Brain microvascular endothelial cell (primary cell): ENCODE measurements at regions not wholly inside any gene's neighbourhood (a gene's known extent, or its start where the extent isn't known, plus 50 kb on each side); places are given as distances from the start of the nearest gene placed in this dataset.

Experiments
- DNase-seq: peaks from one replicate; pipeline ENCODE4 v3.0.0-alpha.2; 2020
- H3K27ac ChIP-seq: fragments of 250-450 bp; sonication (Bioruptor Pico); 2 replicates; pipeline ENCODE4 v1.5.1; 2020; ENCODE audit warnings: mild to moderate bottlenecking, moderate library complexity
- H3K27me3 ChIP-seq: fragments of 250-450 bp; sonication (Bioruptor Pico); replicated peaks from 2 replicates; pipeline ENCODE4 v1.5.1; 2020; ENCODE audit warnings: mild to moderate bottlenecking
- H3K36me3 ChIP-seq: fragments of 250-450 bp; sonication (Bioruptor Pico); replicated peaks from 2 replicates; pipeline ENCODE4 v1.5.1; 2020; ENCODE audit warnings: mild to moderate bottlenecking
- H3K4me3 ChIP-seq: 2 replicates; pipeline ENCODE4 v1.5.1; 2011; ENCODE audit warnings: low read depth, mild to moderate bottlenecking, control low read depth, low read length, moderate library complexity
- CTCF ChIP-seq: IDR thresholded peaks from 2 replicates; pipeline ENCODE4 v1.5.1; 2011; ENCODE audit warnings: low read depth, mild to moderate bottlenecking, moderate library complexity, low read length, control low read depth, inconsistent platforms; ENCODE audit errors: missing control alignments
- in situ Hi-C: cut with HindIII; loops from 2 replicates; pipeline ENCODE4 v1.10.0; 2017; ENCODE audit warnings: low sequenced_read_pairs, low pct_ligation_motif_present

- H3K36me3 ChIP-seq: no peaks in the 10 kb centered on the region
- H3K27me3 ChIP-seq: no peaks in the 10 kb centered on the region
- H3K4me3 ChIP-seq: no peak overlapping the region
- in situ Hi-C loops: no loop called here
- no peak for TF ChIP-seq CTCF
- no peak overlapping the region for H3K27ac ChIP-seq
- DNase-seq: no peak
These were observed 89.1 kb upstream of the LHCGR start for GRCh38 chr2:48844417-48845155.

GRCh38 chr2:48841126-48841525 lies 85.6 kb upstream of the LHCGR start:
- no peak overlapping the region for H3K4me3 ChIP-seq
- no peaks in the 10 kb centered on the region for H3K36me3 ChIP-seq
- DNase-seq: no peak
- TF ChIP-seq CTCF: no peak
- H3K27ac ChIP-seq: no peak overlapping the region
- in situ Hi-C loops: no loop called here
- no peaks in the 10 kb centered on the region for H3K27me3 ChIP-seq

DNA sequence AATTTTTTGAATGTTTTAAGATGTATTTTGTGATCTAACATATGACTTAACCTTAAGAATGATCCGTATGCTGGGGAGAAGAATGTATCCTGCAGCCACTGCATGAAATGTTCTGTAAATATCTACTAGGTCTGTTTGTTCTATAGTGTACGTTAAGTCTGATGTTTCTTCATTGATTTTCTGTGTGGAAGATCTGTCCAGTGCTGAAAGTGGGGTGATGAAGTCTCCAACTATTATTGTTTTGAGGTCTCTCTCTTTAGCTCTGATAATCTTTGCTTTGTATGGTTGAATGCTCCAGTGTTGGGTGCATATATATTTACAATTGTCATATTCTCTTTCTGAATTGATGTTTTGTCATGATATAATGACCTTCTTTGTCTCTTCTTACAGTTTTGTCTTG lies 82.5 kb upstream of the LHCGR start:
- no peak for DNase-seq
- Histone ChIP-seq H3K4me3 (no peak overlapping the region), H3K27ac (no peak overlapping the region), H3K36me3 (no peaks in the 10 kb centered on the region), H3K27me3 (no peaks in the 10 kb centered on the region)
- no peak for TF ChIP-seq CTCF
- in situ Hi-C loops: no loop called here

GRCh38 chr2:48829569-48829968 lies 74.0 kb upstream of the LHCGR start:
- DNase-seq: no peak
- TF ChIP-seq CTCF: no peak
- no peaks in the 10 kb centered on the region for H3K36me3 ChIP-seq
- H3K27ac ChIP-seq: no peak overlapping the region
- in situ Hi-C loops: no loop called here
- no peaks in the 10 kb centered on the region for H3K27me3 ChIP-seq
- no peak overlapping the region for H3K4me3 ChIP-seq

DNA sequence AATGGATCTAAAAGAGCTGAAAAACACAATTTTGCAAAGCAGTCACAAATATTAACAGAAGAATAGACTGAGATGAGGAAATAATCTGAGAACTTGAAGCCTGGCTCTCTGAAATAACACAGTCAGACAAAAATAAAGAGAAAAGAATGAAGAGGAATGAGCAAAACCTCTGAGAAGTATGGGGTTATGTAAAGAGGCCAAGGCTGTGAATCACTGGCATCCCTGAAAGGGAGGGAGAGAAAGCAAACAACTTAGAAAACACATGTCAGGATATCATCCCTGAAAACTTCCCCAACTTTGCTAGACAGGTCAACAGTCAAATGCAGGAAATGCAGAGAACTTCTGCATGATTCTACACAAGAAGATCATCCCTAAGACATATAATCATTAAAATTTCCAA lies 73.5 kb upstream of the LHCGR start:
- in situ Hi-C loops: no loop called here
- Histone ChIP-seq H3K36me3 (no peaks in the 10 kb centered on the region), H3K27me3 (no peaks in the 10 kb centered on the region), H3K4me3 (no peak overlapping the region), H3K27ac (no peak overlapping the region)
- no peak for TF ChIP-seq CTCF
- DNase-seq: peak; percentile 16

DNA sequence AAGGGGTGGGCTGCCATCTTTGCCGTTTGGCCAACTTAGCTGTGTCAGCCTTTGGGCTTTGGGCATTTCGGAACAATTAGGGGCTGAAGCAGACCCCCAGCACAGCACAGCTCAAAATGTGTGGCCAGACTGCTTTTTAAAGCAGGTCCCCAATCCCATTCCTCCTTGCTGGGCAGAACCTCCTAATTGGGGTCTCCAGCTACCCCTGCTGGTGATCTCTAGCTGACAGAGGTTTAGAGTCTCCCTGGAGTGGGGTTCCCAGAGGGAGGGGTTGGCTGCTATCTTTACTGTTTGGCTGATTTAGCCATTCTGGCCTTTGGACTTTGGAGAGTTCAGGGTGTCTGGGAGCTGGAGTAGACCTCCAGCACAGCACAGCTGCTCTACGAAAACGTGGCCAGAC lies 71.5 kb upstream of the LHCGR start:
- Histone ChIP-seq H3K27me3 (no peaks in the 10 kb centered on the region), H3K36me3 (no peaks in the 10 kb centered on the region), H3K4me3 (no peak overlapping the region), H3K27ac (no peak overlapping the region)
- TF ChIP-seq CTCF: no peak
- in situ Hi-C loops: no loop called here
- DNase-seq: no peak
